ENCODE measurements at regions not wholly inside any gene's neighbourhood (a gene's known extent, or its start where the extent isn't known, plus 50 kb on each side); places are given as distances from the start of the nearest gene placed in this dataset.
"Not testable (repeated sequence)": the region's sequence is repeated elsewhere in the genome, so short reads cannot be mapped to it uniquely, and the experiment has no call there.

- TF ChIP-seq, protein P1, sequence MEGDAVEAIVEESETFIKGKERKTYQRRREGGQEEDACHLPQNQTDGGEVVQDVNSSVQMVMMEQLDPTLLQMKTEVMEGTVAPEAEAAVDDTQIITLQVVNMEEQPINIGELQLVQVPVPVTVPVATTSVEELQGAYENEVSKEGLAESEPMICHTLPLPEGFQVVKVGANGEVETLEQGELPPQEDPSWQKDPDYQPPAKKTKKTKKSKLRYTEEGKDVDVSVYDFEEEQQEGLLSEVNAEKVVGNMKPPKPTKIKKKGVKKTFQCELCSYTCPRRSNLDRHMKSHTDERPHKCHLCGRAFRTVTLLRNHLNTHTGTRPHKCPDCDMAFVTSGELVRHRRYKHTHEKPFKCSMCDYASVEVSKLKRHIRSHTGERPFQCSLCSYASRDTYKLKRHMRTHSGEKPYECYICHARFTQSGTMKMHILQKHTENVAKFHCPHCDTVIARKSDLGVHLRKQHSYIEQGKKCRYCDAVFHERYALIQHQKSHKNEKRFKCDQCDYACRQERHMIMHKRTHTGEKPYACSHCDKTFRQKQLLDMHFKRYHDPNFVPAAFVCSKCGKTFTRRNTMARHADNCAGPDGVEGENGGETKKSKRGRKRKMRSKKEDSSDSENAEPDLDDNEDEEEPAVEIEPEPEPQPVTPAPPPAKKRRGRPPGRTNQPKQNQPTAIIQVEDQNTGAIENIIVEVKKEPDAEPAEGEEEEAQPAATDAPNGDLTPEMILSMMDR (IDR thresholded peaks at IDR 0.05; ENCODE audit: insufficient read depth, low read length): no peak
- DNase-seq (ENCODE audit: low read depth): no peak
- no peak overlapping the region for H3K4me3 ChIP-seq (ENCODE audit: low read depth, low read length)
Observed at GRCh38 chr11:106161775-106162634, 84.5 kb downstream of the AASDHPPT start.

GRCh38 chr11:106167085-106167484 lies 89.6 kb downstream of the AASDHPPT start:
- DNase-seq (ENCODE audit: low read depth): no peak
- TF ChIP-seq, protein P1 (IDR thresholded peaks at IDR 0.05; ENCODE audit: insufficient read depth, low read length): no peak
- no peak overlapping the region for H3K4me3 ChIP-seq (ENCODE audit: low read depth, low read length)

- no peak for DNase-seq (ENCODE audit: low read depth)
- no peak overlapping the region for H3K4me3 ChIP-seq (ENCODE audit: low read depth, low read length)
- TF ChIP-seq, protein P1 (IDR thresholded peaks at IDR 0.05; ENCODE audit: insufficient read depth, low read length): no peak
Observed at GRCh38 chr11:106172386-106172991, 95.0 kb downstream of the AASDHPPT start.

GRCh38 chr11:106173291-106173690 lies 95.8 kb downstream of the AASDHPPT start:
- H3K4me3 ChIP-seq (ENCODE audit: low read depth, low read length): no peak overlapping the region
- TF ChIP-seq, protein P1 (IDR thresholded peaks at IDR 0.05; ENCODE audit: insufficient read depth, low read length): no peak
- DNase-seq (ENCODE audit: low read depth): no peak

- not testable (repeated sequence) for H3K4me3 ChIP-seq (ENCODE audit: low read depth, low read length); DNase-seq (ENCODE audit: low read depth)
Observed at GRCh38 chr11:106174003-106174402, 96.5 kb downstream of the AASDHPPT start.

GRCh38 chr11:106176817-106177216 lies 99.4 kb downstream of the AASDHPPT start:
- DNase-seq (ENCODE audit: low read depth): no peak
- TF ChIP-seq, protein P1 (IDR thresholded peaks at IDR 0.05; ENCODE audit: insufficient read depth, low read length): no peak
- H3K4me3 ChIP-seq (ENCODE audit: low read depth, low read length): no peak overlapping the region

GRCh38 chr11:106177311-106177710 lies 99.8 kb downstream of the AASDHPPT start:
- TF ChIP-seq, protein P1 (IDR thresholded peaks at IDR 0.05; ENCODE audit: insufficient read depth, low read length): no peak
- no peak overlapping the region for H3K4me3 ChIP-seq (ENCODE audit: low read depth, low read length)
- no peak for DNase-seq (ENCODE audit: low read depth)
